ENCODE measurements at regions not wholly inside any gene's neighbourhood (a gene's known extent, or its start where the extent isn't known, plus 50 kb on each side); places are given as distances from the start of the nearest gene placed in this dataset.

DNA sequence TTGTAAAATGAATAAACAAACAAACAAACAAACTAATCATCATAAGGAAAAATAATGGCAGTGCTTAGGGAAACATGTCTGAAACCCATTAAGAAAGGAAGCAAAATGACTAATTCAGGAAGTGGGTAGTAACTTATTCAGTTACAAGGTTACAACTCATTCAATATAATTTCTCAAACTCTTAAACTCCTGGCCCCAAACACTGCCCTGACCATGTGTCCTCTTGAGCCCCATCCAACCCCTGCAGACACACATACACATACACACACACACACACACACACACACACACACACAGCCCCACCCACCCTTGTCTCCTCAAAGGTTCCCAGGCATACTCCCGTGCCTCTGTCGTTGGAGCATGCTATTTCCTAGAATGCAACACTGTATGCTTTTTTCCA lies 193.9 kb downstream of the SEC61B start:
- Histone ChIP-seq H3K9me3 (ENCODE audit: low read depth, low read length, poor library complexity, severe bottlenecking) (no peaks in the 10 kb centered on the region), H3K27me3 (replicated peaks; ENCODE audit: insufficient read depth, low read depth, low read length, poor library complexity) (no peaks in the 10 kb centered on the region), H3K36me3 (ENCODE audit: insufficient read depth, low read length, poor library complexity, severe bottlenecking) (no peaks in the 10 kb centered on the region), H3K4me3 (ENCODE audit: low read depth, low read length, poor library complexity, severe bottlenecking) (no peak overlapping the region), H3K27ac (ENCODE audit: low read depth, low read length, poor library complexity, severe bottlenecking) (peak overlapping the region; percentile 38), H3K4me1 (ENCODE audit: insufficient read depth, low read length, poor library complexity, severe bottlenecking) (peaks cover 41% of the 10 kb centered on the region)
- ChIA-PET POLR2A (ENCODE audit: low non-redundant PET) (no interaction called here), CTCF (no interaction called here)
- intact Hi-C loops (cut with micrococcal nuclease; ENCODE audit: unreplicated experiment) = no loop called here
- BruUV-seq (replicated peaks) = no TSS peak
- peak; percentile 40 for DNase-seq (ENCODE audit: low spot score)
- no peak for TF ChIP-seq EZH2 (IDR thresholded peaks at IDR 0.05; ENCODE audit: borderline replicate concordance, low read depth, low read length, poor library complexity, severe bottlenecking)
- TF ChIP-seq, protein P1, sequence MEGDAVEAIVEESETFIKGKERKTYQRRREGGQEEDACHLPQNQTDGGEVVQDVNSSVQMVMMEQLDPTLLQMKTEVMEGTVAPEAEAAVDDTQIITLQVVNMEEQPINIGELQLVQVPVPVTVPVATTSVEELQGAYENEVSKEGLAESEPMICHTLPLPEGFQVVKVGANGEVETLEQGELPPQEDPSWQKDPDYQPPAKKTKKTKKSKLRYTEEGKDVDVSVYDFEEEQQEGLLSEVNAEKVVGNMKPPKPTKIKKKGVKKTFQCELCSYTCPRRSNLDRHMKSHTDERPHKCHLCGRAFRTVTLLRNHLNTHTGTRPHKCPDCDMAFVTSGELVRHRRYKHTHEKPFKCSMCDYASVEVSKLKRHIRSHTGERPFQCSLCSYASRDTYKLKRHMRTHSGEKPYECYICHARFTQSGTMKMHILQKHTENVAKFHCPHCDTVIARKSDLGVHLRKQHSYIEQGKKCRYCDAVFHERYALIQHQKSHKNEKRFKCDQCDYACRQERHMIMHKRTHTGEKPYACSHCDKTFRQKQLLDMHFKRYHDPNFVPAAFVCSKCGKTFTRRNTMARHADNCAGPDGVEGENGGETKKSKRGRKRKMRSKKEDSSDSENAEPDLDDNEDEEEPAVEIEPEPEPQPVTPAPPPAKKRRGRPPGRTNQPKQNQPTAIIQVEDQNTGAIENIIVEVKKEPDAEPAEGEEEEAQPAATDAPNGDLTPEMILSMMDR (conservative IDR thresholded peaks at IDR 0.05; ENCODE audit: low read depth, low read length) = no peak

DNA sequence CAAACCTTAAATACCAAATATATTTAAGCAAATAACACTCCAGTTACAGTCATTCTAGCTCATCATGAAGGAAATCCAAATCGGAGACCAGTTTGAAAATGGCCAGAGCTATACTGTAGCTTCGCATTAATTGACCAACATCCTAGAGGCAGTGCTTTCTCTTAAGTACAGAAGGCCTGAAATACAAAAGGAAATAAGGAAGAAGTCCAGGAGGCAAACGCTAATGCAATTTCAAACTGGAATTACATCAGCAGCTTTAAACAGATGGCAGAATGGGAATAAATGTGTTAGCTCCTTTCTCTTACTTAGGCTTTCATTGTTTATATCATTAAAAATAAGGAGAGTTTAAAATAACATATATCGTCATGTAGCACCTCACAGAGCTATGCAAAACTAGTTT lies 197.0 kb downstream of the SEC61B start:
- peak; percentile 19 for DNase-seq (ENCODE audit: low spot score)
- Histone ChIP-seq H3K36me3 (ENCODE audit: insufficient read depth, low read length, poor library complexity, severe bottlenecking) (no peaks in the 10 kb centered on the region), H3K4me1 (ENCODE audit: insufficient read depth, low read length, poor library complexity, severe bottlenecking) (peaks cover 33% of the 10 kb centered on the region), H3K27ac (ENCODE audit: low read depth, low read length, poor library complexity, severe bottlenecking) (peak overlapping the region; percentile 48), H3K4me3 (ENCODE audit: low read depth, low read length, poor library complexity, severe bottlenecking) (no peak overlapping the region), H3K27me3 (replicated peaks; ENCODE audit: insufficient read depth, low read depth, low read length, poor library complexity) (no peaks in the 10 kb centered on the region), H3K9me3 (ENCODE audit: low read depth, low read length, poor library complexity, severe bottlenecking) (no peaks in the 10 kb centered on the region)
- TF ChIP-seq, protein P1 (conservative IDR thresholded peaks at IDR 0.05; ENCODE audit: low read depth, low read length) = no peak
- no peak for TF ChIP-seq EZH2 (IDR thresholded peaks at IDR 0.05; ENCODE audit: borderline replicate concordance, low read depth, low read length, poor library complexity, severe bottlenecking)
- intact Hi-C loops (cut with micrococcal nuclease; ENCODE audit: unreplicated experiment) = no loop called here
- POLR2A ChIA-PET (ENCODE audit: low non-redundant PET) = no interaction called here
- BruUV-seq (replicated peaks) = no TSS peak
- CTCF ChIA-PET = interaction anchor here (0.6 kb wide), 1 partner anchor 859 kb away, joined by 6 read pairs; no protein-coding TSS in a partner anchor

DNA sequence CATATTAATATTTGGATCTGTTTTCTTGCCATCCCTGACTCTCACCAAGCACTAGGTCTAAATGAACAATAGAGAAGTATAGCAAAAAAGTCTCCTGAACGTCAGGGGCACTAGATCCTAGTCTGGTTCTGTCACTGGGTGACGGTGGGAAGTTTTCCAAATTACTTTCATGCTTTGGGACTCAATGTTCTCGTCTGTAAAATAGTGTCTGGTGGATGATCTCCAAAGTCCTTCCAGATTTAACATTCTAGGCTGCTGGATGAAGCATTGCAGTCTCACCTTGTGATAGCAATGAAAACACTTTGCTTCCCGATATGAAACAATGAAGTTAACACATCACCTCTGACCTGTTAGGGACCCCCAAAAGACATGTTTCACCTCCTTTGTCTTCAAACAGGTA lies 199.3 kb downstream of the SEC61B start:
- Histone ChIP-seq H3K4me1 (ENCODE audit: insufficient read depth, low read length, poor library complexity, severe bottlenecking) (peaks cover 12% of the 10 kb centered on the region), H3K27ac (ENCODE audit: low read depth, low read length, poor library complexity, severe bottlenecking) (no peak overlapping the region), H3K4me3 (ENCODE audit: low read depth, low read length, poor library complexity, severe bottlenecking) (no peak overlapping the region), H3K9me3 (ENCODE audit: low read depth, low read length, poor library complexity, severe bottlenecking) (no peaks in the 10 kb centered on the region), H3K27me3 (replicated peaks; ENCODE audit: insufficient read depth, low read depth, low read length, poor library complexity) (no peaks in the 10 kb centered on the region), H3K36me3 (ENCODE audit: insufficient read depth, low read length, poor library complexity, severe bottlenecking) (no peaks in the 10 kb centered on the region)
- no peak for DNase-seq (ENCODE audit: low spot score)
- TF ChIP-seq, protein P1 (conservative IDR thresholded peaks at IDR 0.05; ENCODE audit: low read depth, low read length) = no peak
- TF ChIP-seq EZH2 (IDR thresholded peaks at IDR 0.05; ENCODE audit: borderline replicate concordance, low read depth, low read length, poor library complexity, severe bottlenecking) = no peak
- intact Hi-C loops (cut with micrococcal nuclease; ENCODE audit: unreplicated experiment) = no loop called here
- BruUV-seq (replicated peaks) = no TSS peak
- POLR2A ChIA-PET (ENCODE audit: low non-redundant PET) = no interaction called here
- CTCF ChIA-PET = no interaction called here

All from A673 (cell line).